Endothelial cell of umbilical vein (primary cell): ENCODE measurements at regions not wholly inside any gene's neighbourhood (a gene's known extent, or its start where the extent isn't known, plus 50 kb on each side); places are given as distances from the start of the nearest gene placed in this dataset.

Source experiments
- BruUV-seq: library from RNA; stranded (reverse); fragments of 400-500 nt; replicated peaks from 2 replicates; lab custom pipeline; 2021; lab: Mats Ljungman, UMichigan
- CTCF ChIA-PET: fragments of 300-600, 350-600 bp; sonication (Branson Sonifier 250); formaldehyde crosslinking; loops from one replicate; lab custom pipeline; 2021; ENCODE audit warnings: antibody characterized with exemption, inconsistent platforms; lab: Charles Lee
- POLR2A ChIA-PET: fragments of 300-600, 350-600 bp; sonication (Branson Sonifier 250); formaldehyde crosslinking; loops from one replicate; lab custom pipeline; 2021; ENCODE audit warnings: antibody characterized with exemption, inconsistent platforms; lab: Charles Lee
- DNase-seq: peaks from one replicate; pipeline ENCODE4 v3.0.0-alpha.2; 2011; ENCODE audit warnings: low read depth, low spot score
- FAIRE-seq: peaks from 2 replicates; lab custom pipeline; 2011; peaks lifted over from hg19 to GRCh38; lab: Jason Lieb, UNC
- H2AFZ ChIP-seq: 2 replicates; pipeline ENCODE4 v1.6.0; 2012; ENCODE audit warnings: low read depth, low read length, control low read depth, inconsistent platforms
- H3K27ac ChIP-seq: 2 replicates; pipeline ENCODE4 v1.5.1; 2011; ENCODE audit warnings: low read depth, mild to moderate bottlenecking, control low read depth, low read length, moderate library complexity; ENCODE audit not compliant: insufficient read depth
- H3K27me3 ChIP-seq, 2 experiments: 2 replicates each; pipeline versions ENCODE4 v1.6.0 to v1.6.1; 2011; ENCODE audit warnings: low read length in 2 of 2, mixed read lengths in 1 of 2; ENCODE audit not compliant: control insufficient read depth in 2 of 2, insufficient read depth in 2 of 2
- H3K36me3 ChIP-seq, 2 experiments: 2 replicates in 1 of 2; 3 replicates in 1 of 2; pipeline ENCODE4 v1.5.1; 2011; ENCODE audit warnings: low read length in 2 of 2, mild to moderate bottlenecking in 1 of 2, moderate library complexity in 1 of 2; ENCODE audit not compliant: control insufficient read depth in 2 of 2, insufficient read depth in 2 of 2; ENCODE audit errors: extremely low read depth in 1 of 2
- H3K4me1 ChIP-seq: 3 replicates; pipeline ENCODE4 v1.5.1; 2011; ENCODE audit warnings: mild to moderate bottlenecking, low read length; ENCODE audit not compliant: control insufficient read depth, insufficient read depth; ENCODE audit errors: extremely low read depth
- H3K4me2 ChIP-seq: 2 replicates; pipeline ENCODE4 v1.6.1; 2011; ENCODE audit warnings: low read length, control low read depth, mixed read lengths; ENCODE audit not compliant: insufficient read depth
- H3K4me3 ChIP-seq, 3 experiments: fragments of 200-600 bp in 1 of 3; sonication (generic), shearing (Covaris generic) in 1 of 3; replicated peaks in 1 of 3; 2 replicates each; pipeline ENCODE4 v1.5.1; 2011 to 2016; ENCODE audit warnings: control low read depth in 3 of 3, low read length in 3 of 3, mild to moderate bottlenecking in 2 of 3, inconsistent platforms in 1 of 3, low read depth in 1 of 3, moderate library complexity in 1 of 3; ENCODE audit not compliant: insufficient read depth in 1 of 3
- H3K79me2 ChIP-seq: 2 replicates; pipeline ENCODE4 v1.6.0; 2012; ENCODE audit warnings: low read length, inconsistent platforms; ENCODE audit not compliant: control insufficient read depth, insufficient read depth
- H3K9ac ChIP-seq: replicated peaks from 2 replicates; pipeline ENCODE3; 2011; ENCODE audit warnings: low read length, control low read depth; ENCODE audit not compliant: insufficient read depth; ENCODE audit errors: extremely low read depth
- H3K9me1 ChIP-seq: replicated peaks from 3 replicates; pipeline ENCODE4 v1.6.0; 2011; ENCODE audit warnings: mild to moderate bottlenecking, low read length; ENCODE audit not compliant: control insufficient read depth, insufficient read depth; ENCODE audit errors: extremely low read depth
- H3K9me3 ChIP-seq: replicated peaks from 2 replicates; pipeline ENCODE4 v1.5.1; 2012; ENCODE audit warnings: low read length, inconsistent platforms; ENCODE audit not compliant: control insufficient read depth, insufficient read depth
- H4K20me1 ChIP-seq: replicated peaks from 2 replicates; pipeline ENCODE3; 2011; ENCODE audit warnings: mild to moderate bottlenecking, low read length; ENCODE audit not compliant: control insufficient read depth, insufficient read depth; ENCODE audit errors: extremely low read depth
- EZH2 ChIP-seq: IDR thresholded peaks from 2 replicates; pipeline ENCODE4 v1.6.1; 2012; ENCODE audit warnings: borderline replicate concordance, low read depth, mild to moderate bottlenecking, moderate library complexity, low read length, inconsistent platforms; ENCODE audit not compliant: severe bottlenecking
- FOS ChIP-seq: IDR thresholded peaks from 2 replicates; pipeline ENCODE4 v1.6.1; 2011; ENCODE audit warnings: mild to moderate bottlenecking, low read length, moderate library complexity, borderline replicate concordance; ENCODE audit not compliant: insufficient read depth
- GATA2 ChIP-seq: IDR thresholded peaks from 2 replicates; pipeline ENCODE4 v1.7.0; 2011; ENCODE audit warnings: low read depth, mild to moderate bottlenecking, moderate library complexity, mixed read lengths, low read length; ENCODE audit not compliant: insufficient read length, insufficient read depth
- JUN ChIP-seq: IDR thresholded peaks from 2 replicates; pipeline ENCODE4 v1.6.1; 2011; ENCODE audit warnings: borderline replicate concordance, low read depth; ENCODE audit not compliant: insufficient read length, insufficient read depth
- MYC ChIP-seq: IDR thresholded peaks from one replicate; pipeline ENCODE4 v1.6.1; 2011; ENCODE audit warnings: mild to moderate bottlenecking, low read depth, low read length
- POLR2A ChIP-seq: IDR thresholded peaks from 2 replicates; pipeline ENCODE4 v1.6.1; 2012; ENCODE audit warnings: low read depth, mild to moderate bottlenecking, control low read depth, low read length
- POLR2AphosphoS5 ChIP-seq: IDR thresholded peaks from 2 replicates; pipeline ENCODE4 v1.6.1; 2012; ENCODE audit warnings: low read depth, mild to moderate bottlenecking, control low read depth, low read length, moderate library complexity; ENCODE audit not compliant: insufficient read depth
- dilution Hi-C: fragments of 300-500 bp; cut with MboI; formaldehyde crosslinking; loops from one replicate; pipeline ENCODE4 v1.15.0; 2019; ENCODE audit warnings: low sequenced_read_pairs; ENCODE audit not compliant: extremely low pct_ligation_motif_present
- intact Hi-C: fragments of 100-400 bp; cut with micrococcal nuclease; formaldehyde crosslinking; loops from one replicate; pipeline ENCODE4 v1.10.0; 2022
- TF ChIP-seq, protein P1 (sequence below), 2 donors: IDR thresholded peaks; 1 replicate in 1 of 2; 2 replicates in 1 of 2; pipeline ENCODE4 v1.5.1; 2011; ENCODE audit warnings: low read length in 2 of 2, mild to moderate bottlenecking in 2 of 2, moderate library complexity in 2 of 2, control low read depth in 1 of 2, inconsistent platforms in 1 of 2, low read depth in 1 of 2; ENCODE audit not compliant: insufficient read depth in 1 of 2; ENCODE audit errors: extremely low read depth in 1 of 2
- TF ChIP-seq, protein P2 (sequence below): IDR thresholded peaks from 2 replicates; pipeline ENCODE4 v1.6.1; 2011; ENCODE audit not compliant: insufficient read depth, insufficient read length

DNA sequence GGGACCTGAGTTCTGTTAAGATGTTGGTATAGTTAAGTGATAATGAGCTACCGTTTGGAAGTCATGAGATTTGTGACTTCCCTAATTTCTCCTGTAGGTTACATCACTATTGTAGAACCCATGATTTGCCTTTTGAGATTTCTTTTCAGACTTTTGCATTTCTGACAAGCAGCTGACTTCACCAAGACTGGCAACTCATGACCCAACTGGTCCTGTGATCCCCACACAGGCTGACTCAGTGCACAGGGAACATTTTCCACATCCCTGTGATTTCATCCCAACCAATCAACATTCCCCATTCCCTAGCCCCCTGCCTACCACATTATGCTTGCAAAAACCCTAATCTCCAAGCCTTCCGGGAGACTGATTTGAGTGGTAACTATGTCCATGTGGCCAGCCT is 242.1 kb upstream of the PDZRN3 start:
- H3K9me1 ChIP-seq, result no peaks in the 10 kb centered on the region
- intact Hi-C loops, result no loop called here
- DNase-seq, result no peak
- dilution Hi-C loops, result no loop called here
- no peaks in the 10 kb centered on the region for H3K27me3 ChIP-seq
- no TSS peak for BruUV-seq
- no peak overlapping the region for H3K27ac ChIP-seq
- H3K36me3 ChIP-seq, result no peaks in the 10 kb centered on the region
- no peaks in the 10 kb centered on the region for H4K20me1 ChIP-seq
- H3K9ac ChIP-seq, result no peak overlapping the region
- H3K4me2 ChIP-seq, result no peak overlapping the region
- H3K4me1 ChIP-seq, result no peaks in the 10 kb centered on the region
- TF ChIP-seq GATA2 (no peak), POLR2AphosphoS5 (no peak), EZH2 (no peak), FOS (no peak), POLR2A (no peak), JUN (no peak), MYC (no peak)
- TF ChIP-seq, protein P1, sequence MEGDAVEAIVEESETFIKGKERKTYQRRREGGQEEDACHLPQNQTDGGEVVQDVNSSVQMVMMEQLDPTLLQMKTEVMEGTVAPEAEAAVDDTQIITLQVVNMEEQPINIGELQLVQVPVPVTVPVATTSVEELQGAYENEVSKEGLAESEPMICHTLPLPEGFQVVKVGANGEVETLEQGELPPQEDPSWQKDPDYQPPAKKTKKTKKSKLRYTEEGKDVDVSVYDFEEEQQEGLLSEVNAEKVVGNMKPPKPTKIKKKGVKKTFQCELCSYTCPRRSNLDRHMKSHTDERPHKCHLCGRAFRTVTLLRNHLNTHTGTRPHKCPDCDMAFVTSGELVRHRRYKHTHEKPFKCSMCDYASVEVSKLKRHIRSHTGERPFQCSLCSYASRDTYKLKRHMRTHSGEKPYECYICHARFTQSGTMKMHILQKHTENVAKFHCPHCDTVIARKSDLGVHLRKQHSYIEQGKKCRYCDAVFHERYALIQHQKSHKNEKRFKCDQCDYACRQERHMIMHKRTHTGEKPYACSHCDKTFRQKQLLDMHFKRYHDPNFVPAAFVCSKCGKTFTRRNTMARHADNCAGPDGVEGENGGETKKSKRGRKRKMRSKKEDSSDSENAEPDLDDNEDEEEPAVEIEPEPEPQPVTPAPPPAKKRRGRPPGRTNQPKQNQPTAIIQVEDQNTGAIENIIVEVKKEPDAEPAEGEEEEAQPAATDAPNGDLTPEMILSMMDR (IDR thresholded peaks at IDR 0.05; ENCODE audit: extremely low read depth in 1 of 2, insufficient read depth in 1 of 2, low read depth in 1 of 2, low read length in 2 of 2), result no peak
- TF ChIP-seq, protein P2, sequence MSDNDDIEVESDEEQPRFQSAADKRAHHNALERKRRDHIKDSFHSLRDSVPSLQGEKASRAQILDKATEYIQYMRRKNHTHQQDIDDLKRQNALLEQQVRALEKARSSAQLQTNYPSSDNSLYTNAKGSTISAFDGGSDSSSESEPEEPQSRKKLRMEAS, result no peak
- CTCF ChIA-PET, result no interaction called here
- no peaks in the 10 kb centered on the region for H3K79me2 ChIP-seq
- no peaks in the 10 kb centered on the region for H3K9me3 ChIP-seq
- no peak for FAIRE-seq
- no peak overlapping the region for H2AFZ ChIP-seq
- no peak overlapping the region for H3K4me3 ChIP-seq
- POLR2A ChIA-PET, result no interaction called here
